ENCODE measurements at regions not wholly inside any gene's neighbourhood (a gene's known extent, or its start where the extent isn't known, plus 50 kb on each side); places are given as distances from the start of the nearest gene placed in this dataset.

- no peak for TF ChIP-seq ATF3 (IDR thresholded peaks at IDR 0.05; ENCODE audit: insufficient read depth, low read depth, low read length)
- no peak for TF ChIP-seq NANOG (IDR thresholded peaks at IDR 0.05; ENCODE audit: insufficient read depth, low read depth, low read length, poor library complexity, severe bottlenecking)
- no peak for TF ChIP-seq POU5F1 (IDR thresholded peaks at IDR 0.05; ENCODE audit: low read depth, low read length)
- TF ChIP-seq SUZ12 (IDR thresholded peaks at IDR 0.05; ENCODE audit: low read length): no peak
- no peak for TF ChIP-seq EGR1 (IDR thresholded peaks at IDR 0.05; ENCODE audit: borderline replicate concordance, low read depth, low read length)
Observed at GRCh38 chr9:99365233-99365980, 143.3 kb downstream of the SEC61B start (continued).
